Fibroblast of pulmonary artery (primary cell): ENCODE measurements at regions not wholly inside any gene's neighbourhood (a gene's known extent, or its start where the extent isn't known, plus 50 kb on each side); places are given as distances from the start of the nearest gene placed in this dataset.
"Not testable (repeated sequence)": the region's sequence is repeated elsewhere in the genome, so short reads cannot be mapped to it uniquely, and the experiment has no call there.

Experiments used
- DNase-seq: peaks from one replicate; pipeline ENCODE4 v3.0.0-alpha.2; 2010; ENCODE audit warnings: low read depth
- H3K4me3 ChIP-seq: replicated peaks from 2 replicates; pipeline ENCODE4 v1.5.1; 2011; ENCODE audit warnings: low read depth, mild to moderate bottlenecking, control low read depth, low read length, moderate library complexity

- peak; percentile 4 for DNase-seq
These were observed 56.6 kb upstream of the GOLGA8N start for GRCh38 chr15:32536507-32537172.

GRCh38 chr15:32536057-32536493, 57.2 kb upstream of the GOLGA8N start:
- not testable (repeated sequence) for H3K4me3 ChIP-seq, DNase-seq

More at GRCh38 chr15:32536507-32537172, 56.6 kb upstream of the GOLGA8N start:
- peak overlapping the region; percentile 57 for H3K4me3 ChIP-seq

GRCh38 chr15:32535150-32535898, 57.9 kb upstream of the GOLGA8N start:
- not testable (repeated sequence) for DNase-seq, H3K4me3 ChIP-seq

GRCh38 chr15:32522900-32523299, 67.5 kb upstream of the GOLGA8O start:
- not testable (repeated sequence) for H3K4me3 ChIP-seq, DNase-seq

DNA sequence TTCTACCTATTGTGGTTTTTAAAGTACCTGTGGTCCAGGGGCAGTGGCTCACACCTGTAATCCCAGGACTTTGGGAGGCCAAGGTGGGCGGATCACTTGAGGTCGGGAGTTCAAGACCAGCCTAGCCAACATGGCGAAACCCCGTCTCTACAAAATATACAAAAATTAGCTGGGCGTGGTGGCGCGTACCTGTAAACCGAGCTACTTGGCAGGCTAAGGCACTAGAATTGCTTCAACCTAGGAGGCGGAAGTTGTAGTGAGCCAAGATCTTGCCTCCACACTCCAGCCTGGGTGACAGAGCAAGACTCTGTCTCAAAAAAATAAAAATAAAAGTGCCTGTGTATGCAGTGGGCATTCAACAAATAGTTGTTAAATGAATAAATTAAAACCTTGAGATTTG, 67.0 kb upstream of the GOLGA8O start:
- not testable (repeated sequence) for H3K4me3 ChIP-seq

GRCh38 chr15:32518976-32519375, 63.5 kb upstream of the GOLGA8O start:
- not testable (repeated sequence) for DNase-seq

More for the DNA sequence above, 67.0 kb upstream of the GOLGA8O start:
- peak; percentile 1 for DNase-seq

DNA sequence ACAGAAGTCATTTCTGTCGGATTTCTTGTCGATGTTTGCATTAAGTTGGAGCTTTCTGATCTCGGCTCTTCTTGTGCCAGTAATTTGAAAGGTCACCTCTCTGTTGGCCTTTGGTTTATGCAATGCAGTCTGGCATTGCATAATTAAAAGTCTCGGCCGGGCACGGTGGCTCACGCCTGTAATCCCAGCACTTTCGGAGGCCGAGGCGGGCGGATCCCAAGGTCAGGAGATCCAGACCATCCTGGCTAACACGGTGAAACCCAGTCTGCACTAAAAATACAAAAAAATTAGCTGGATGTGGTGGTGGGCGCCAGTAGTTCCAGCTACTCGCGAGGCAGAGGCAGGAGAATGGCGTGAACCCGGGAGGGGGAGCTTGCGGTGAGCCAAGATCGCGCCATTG, 62.6 kb upstream of the GOLGA8O start:
- DNase-seq, H3K4me3 ChIP-seq: not testable (repeated sequence)

More at GRCh38 chr15:32518976-32519375, 63.5 kb upstream of the GOLGA8O start:
- not testable (repeated sequence) for H3K4me3 ChIP-seq

DNA sequence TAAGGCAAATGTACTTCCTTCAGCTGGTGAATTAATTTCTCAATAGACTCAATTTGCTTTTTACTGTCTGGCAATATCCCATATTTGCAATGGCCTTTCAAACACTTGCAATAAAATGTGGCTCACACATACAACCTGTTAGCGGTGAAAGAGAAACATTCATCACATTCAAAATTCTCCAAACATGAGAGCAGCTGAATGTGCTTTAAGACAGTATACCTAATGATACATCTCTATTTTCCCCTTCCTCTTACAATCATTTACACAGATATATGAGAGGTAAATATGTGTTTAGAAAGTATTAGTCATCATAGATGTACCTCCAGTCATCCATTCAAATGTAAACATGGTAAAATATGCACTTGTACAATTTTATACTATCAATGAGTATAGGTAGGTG, 61.5 kb upstream of the GOLGA8O start:
- not testable (repeated sequence) for DNase-seq, H3K4me3 ChIP-seq

GRCh38 chr15:32513378-32513777, 57.9 kb upstream of the GOLGA8O start:
- not testable (repeated sequence) for DNase-seq, H3K4me3 ChIP-seq

DNA sequence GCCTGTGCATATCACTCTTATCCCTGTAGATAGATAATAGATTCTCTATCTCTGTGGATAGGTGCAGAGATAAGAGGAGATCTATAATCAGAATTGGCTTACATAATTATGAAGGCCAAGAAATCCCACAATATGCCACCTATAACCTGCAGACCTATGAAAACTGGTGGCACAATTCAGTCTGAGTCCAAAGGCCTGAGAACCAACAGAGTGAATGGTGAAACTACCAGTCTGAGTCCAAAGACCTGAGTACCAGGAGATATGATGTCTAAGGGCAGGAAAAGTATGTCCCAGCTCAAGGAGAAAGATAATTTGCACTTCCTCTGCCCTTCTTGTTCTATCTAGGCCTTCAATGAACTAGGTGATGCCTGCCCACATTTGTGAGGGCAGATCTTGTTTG, 54.6 kb upstream of the GOLGA8O start:
- DNase-seq, H3K4me3 ChIP-seq: not testable (repeated sequence)

- not testable (repeated sequence) for DNase-seq
These were observed 52.6 kb upstream of the GOLGA8O start for GRCh38 chr15:32508081-32508480.

DNA sequence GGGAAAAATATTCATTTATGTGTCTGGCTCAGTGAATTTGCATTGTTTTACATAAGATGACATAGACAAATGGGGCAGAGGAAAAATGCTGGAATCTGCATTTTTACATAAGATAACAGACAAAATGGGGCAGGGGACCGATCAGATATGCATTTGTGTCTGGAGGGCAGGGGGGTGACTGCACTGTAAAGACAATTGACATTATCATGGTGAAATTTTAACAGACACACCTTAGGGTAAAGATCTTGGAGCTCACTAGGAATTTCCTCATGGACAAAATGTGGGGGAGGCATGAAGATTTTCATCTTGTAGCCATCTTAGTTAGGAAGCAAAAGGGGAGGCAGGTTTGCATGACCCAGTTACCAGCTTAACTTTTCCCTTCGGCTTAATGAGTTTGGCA, 51.4 kb upstream of the GOLGA8O start:
- not testable (repeated sequence) for DNase-seq, H3K4me3 ChIP-seq

More at GRCh38 chr15:32508081-32508480, 52.6 kb upstream of the GOLGA8O start:
- H3K4me3 ChIP-seq = not testable (repeated sequence)

DNA sequence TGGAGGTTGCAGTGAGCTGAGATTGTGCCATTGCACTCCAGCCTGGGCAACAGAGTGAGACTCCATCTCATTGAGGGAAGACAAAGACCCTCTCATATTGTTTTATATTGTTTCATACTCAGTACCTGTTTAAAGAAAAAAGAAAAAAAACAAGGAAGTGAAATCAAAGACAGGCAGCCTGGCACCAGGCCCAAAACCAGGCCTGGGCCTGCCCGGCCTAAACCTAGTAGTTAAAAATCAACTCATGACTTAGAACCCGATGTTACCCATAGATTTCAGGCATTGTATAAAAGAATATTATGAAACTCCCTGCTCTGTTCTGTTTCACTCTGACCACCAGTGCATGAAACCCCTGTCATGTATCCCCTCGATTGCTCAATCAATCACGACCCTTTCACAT, 50.2 kb upstream of the GOLGA8O start:
- H3K4me3 ChIP-seq, DNase-seq: not testable (repeated sequence)
